ENCODE measurements at regions not wholly inside any gene's neighbourhood (a gene's known extent, or its start where the extent isn't known, plus 50 kb on each side); places are given as distances from the start of the nearest gene placed in this dataset.

GRCh38 chr21:15190837-15191236 is 126.0 kb upstream of the NRIP1 start:
- no peak overlapping the region for H3K27ac ChIP-seq
- TF ChIP-seq ZFX (IDR thresholded peaks at IDR 0.05) (no peak), CTCF (conservative IDR thresholded peaks at IDR 0.05) (no peak)

- no peak overlapping the region for H3K27ac ChIP-seq
- no peak for TF ChIP-seq CTCF (conservative IDR thresholded peaks at IDR 0.05)
- no peak for TF ChIP-seq ZFX (IDR thresholded peaks at IDR 0.05)
Observed at GRCh38 chr21:15191342-15191741, 126.5 kb upstream of the NRIP1 start.

- no peak overlapping the region for H3K27ac ChIP-seq
- no peak for TF ChIP-seq ZFX (IDR thresholded peaks at IDR 0.05)
- TF ChIP-seq CTCF (conservative IDR thresholded peaks at IDR 0.05) = no peak
Observed at GRCh38 chr21:15192243-15192642, 127.4 kb upstream of the NRIP1 start.

- no peak overlapping the region; the same call in 1 of the 2 replicates for H3K27ac ChIP-seq
- TF ChIP-seq ZFX (IDR thresholded peaks at IDR 0.05) (no peak), CTCF (conservative IDR thresholded peaks at IDR 0.05) (no peak)
Observed at GRCh38 chr21:15193937-15194336, 129.1 kb upstream of the NRIP1 start.

GRCh38 chr21:15195104-15195503 is 130.3 kb upstream of the NRIP1 start:
- no peak for TF ChIP-seq CTCF (conservative IDR thresholded peaks at IDR 0.05)
- no peak overlapping the region for H3K27ac ChIP-seq

GRCh38 chr21:15195768-15196167 is 131.0 kb upstream of the NRIP1 start:
- H3K27ac ChIP-seq = no peak overlapping the region
- TF ChIP-seq CTCF (conservative IDR thresholded peaks at IDR 0.05) (no peak), ZFX (IDR thresholded peaks at IDR 0.05) (no peak)

GRCh38 chr21:15197696-15198095 is 132.9 kb upstream of the NRIP1 start:
- TF ChIP-seq CTCF (conservative IDR thresholded peaks at IDR 0.05) (no peak), ZFX (IDR thresholded peaks at IDR 0.05) (no peak)

More at GRCh38 chr21:15197696-15198095, 132.9 kb upstream of the NRIP1 start:
- no peak overlapping the region for H3K27ac ChIP-seq

Measured in C4-2B (cell line).